ACC112 (cell line): ENCODE measurements at regions not wholly inside any gene's neighbourhood (a gene's known extent, or its start where the extent isn't known, plus 50 kb on each side); places are given as distances from the start of the nearest gene placed in this dataset.

ENCODE experiments used
- H2AFZ ChIP-seq: fragments of 200-600 bp; sonication (generic); one replicate; pipeline ENCODE4 v1.6.0; 2017; ENCODE audit warnings: antibody characterized with exemption, low read length; ENCODE audit not compliant: unreplicated experiment
- H3K27ac ChIP-seq: fragments of 200-600 bp; sonication (generic); 2 replicates; pipeline ENCODE4 v1.5.1; 2014; ENCODE audit warnings: low read depth, mild to moderate bottlenecking, antibody characterized with exemption, low read length, moderate library complexity
- H3K27me3 ChIP-seq: fragments of 200-600 bp; sonication (generic); 2 replicates; pipeline ENCODE4 v1.6.1; 2014; ENCODE audit warnings: mild to moderate bottlenecking, antibody characterized with exemption, low read length, moderate library complexity, mixed read lengths; ENCODE audit not compliant: insufficient read depth
- H3K36me3 ChIP-seq: fragments of 200-600 bp; sonication (generic); 2 replicates; pipeline ENCODE4 v1.6.1; 2016; ENCODE audit warnings: mild to moderate bottlenecking, antibody characterized with exemption, low read length, moderate library complexity, mixed read lengths; ENCODE audit not compliant: insufficient read depth
- H3K4me1 ChIP-seq: fragments of 200-600 bp; sonication (generic); one replicate; pipeline ENCODE4 v1.6.1; 2016; ENCODE audit warnings: low read length, mixed read lengths; ENCODE audit not compliant: insufficient read depth, unreplicated experiment, control insufficient read depth
- H3K4me3 ChIP-seq: fragments of 200-600 bp; sonication (generic); 2 replicates; pipeline ENCODE4 v1.5.1; 2014; ENCODE audit warnings: mild to moderate bottlenecking, low read depth, low read length
- H3K79me2 ChIP-seq: fragments of 200-600 bp; sonication (generic); one replicate; pipeline ENCODE4 v1.6.0; 2016; ENCODE audit warnings: low read length; ENCODE audit not compliant: control insufficient read depth, unreplicated experiment, insufficient read depth

GRCh38 chr4:14308229-14308651 lies 680.7 kb upstream of the BOD1L1 start:
- Histone ChIP-seq H2AFZ (no peak overlapping the region), H3K27me3 (no peaks in the 10 kb centered on the region), H3K4me1 (no peaks in the 10 kb centered on the region), H3K79me2 (no peaks in the 10 kb centered on the region), H3K4me3 (no peak overlapping the region), H3K36me3 (no peaks in the 10 kb centered on the region), H3K27ac (no peak overlapping the region)

- no peak overlapping the region for H3K27ac ChIP-seq
- H3K27me3 ChIP-seq = no peaks in the 10 kb centered on the region
- H3K4me3 ChIP-seq = no peak overlapping the region
- H3K79me2 ChIP-seq = no peaks in the 10 kb centered on the region
- H2AFZ ChIP-seq = no peak overlapping the region
- H3K36me3 ChIP-seq = no peaks in the 10 kb centered on the region
- no peaks in the 10 kb centered on the region for H3K4me1 ChIP-seq
These were observed 681.9 kb upstream of the BOD1L1 start for GRCh38 chr4:14309431-14309830.

- Histone ChIP-seq H3K27me3 (no peaks in the 10 kb centered on the region), H3K27ac (no peak overlapping the region), H2AFZ (no peak overlapping the region), H3K4me1 (no peaks in the 10 kb centered on the region), H3K4me3 (no peak overlapping the region), H3K36me3 (no peaks in the 10 kb centered on the region), H3K79me2 (no peaks in the 10 kb centered on the region)
These were observed 686.2 kb upstream of the BOD1L1 start for GRCh38 chr4:14313757-14314156.

- H3K4me3 ChIP-seq = no peak overlapping the region
- H3K27ac ChIP-seq = no peak overlapping the region
- H3K79me2 ChIP-seq = no peaks in the 10 kb centered on the region
- H3K27me3 ChIP-seq = no peaks in the 10 kb centered on the region
- H3K36me3 ChIP-seq = no peaks in the 10 kb centered on the region
- no peak overlapping the region for H2AFZ ChIP-seq
- no peaks in the 10 kb centered on the region for H3K4me1 ChIP-seq
These were observed 687.2 kb upstream of the CPEB2 start for GRCh38 chr4:14315129-14315528.

- H3K79me2 ChIP-seq = no peaks in the 10 kb centered on the region
- H3K36me3 ChIP-seq = no peaks in the 10 kb centered on the region
- no peak overlapping the region for H3K4me3 ChIP-seq
- no peaks in the 10 kb centered on the region for H3K27me3 ChIP-seq
- no peaks in the 10 kb centered on the region for H3K4me1 ChIP-seq
- no peak overlapping the region for H2AFZ ChIP-seq
- H3K27ac ChIP-seq = no peak overlapping the region
These were observed 684.9 kb upstream of the CPEB2 start for GRCh38 chr4:14317351-14317750.

- H2AFZ ChIP-seq = no peak overlapping the region
These were observed 683.6 kb upstream of the CPEB2 start for GRCh38 chr4:14318671-14319070.

GRCh38 chr4:14321723-14322122 lies 680.6 kb upstream of the CPEB2 start:
- H3K79me2 ChIP-seq = no peaks in the 10 kb centered on the region
- H2AFZ ChIP-seq = no peak overlapping the region
- no peak overlapping the region for H3K4me3 ChIP-seq
- no peaks in the 10 kb centered on the region for H3K36me3 ChIP-seq
- no peaks in the 10 kb centered on the region for H3K27me3 ChIP-seq
- H3K4me1 ChIP-seq = no peaks in the 10 kb centered on the region
- H3K27ac ChIP-seq = no peak overlapping the region

More at GRCh38 chr4:14318671-14319070, 683.6 kb upstream of the CPEB2 start:
- no peak overlapping the region for H3K27ac ChIP-seq
- no peaks in the 10 kb centered on the region for H3K4me1 ChIP-seq
- no peaks in the 10 kb centered on the region for H3K27me3 ChIP-seq
- H3K79me2 ChIP-seq = no peaks in the 10 kb centered on the region
- H3K4me3 ChIP-seq = no peak overlapping the region
- no peaks in the 10 kb centered on the region for H3K36me3 ChIP-seq

GRCh38 chr4:14323191-14323590 lies 679.1 kb upstream of the CPEB2 start:
- H3K4me1 ChIP-seq = no peaks in the 10 kb centered on the region
- no peaks in the 10 kb centered on the region for H3K79me2 ChIP-seq
- H2AFZ ChIP-seq = no peak overlapping the region
- H3K4me3 ChIP-seq = no peak overlapping the region
- H3K36me3 ChIP-seq = no peaks in the 10 kb centered on the region
- H3K27me3 ChIP-seq = no peaks in the 10 kb centered on the region
- no peak overlapping the region for H3K27ac ChIP-seq

- Histone ChIP-seq H2AFZ (no peak overlapping the region), H3K4me3 (no peak overlapping the region), H3K27me3 (no peaks in the 10 kb centered on the region), H3K27ac (no peak overlapping the region), H3K36me3 (no peaks in the 10 kb centered on the region), H3K79me2 (no peaks in the 10 kb centered on the region), H3K4me1 (no peaks in the 10 kb centered on the region)
These were observed 673.1 kb upstream of the CPEB2 start for GRCh38 chr4:14329228-14329627.

- Histone ChIP-seq H3K4me1 (peaks cover 16% of the 10 kb centered on the region), H3K27ac (no peak overlapping the region), H3K36me3 (no peaks in the 10 kb centered on the region), H3K27me3 (no peaks in the 10 kb centered on the region), H2AFZ (peak overlapping the region; percentile 18), H3K79me2 (no peaks in the 10 kb centered on the region), H3K4me3 (no peak overlapping the region)
These were observed 668.7 kb upstream of the CPEB2 start for GRCh38 chr4:14333616-14334015.

GRCh38 chr4:14334166-14334565 lies 668.1 kb upstream of the CPEB2 start:
- no peaks in the 10 kb centered on the region for H3K79me2 ChIP-seq
- peaks cover 16% of the 10 kb centered on the region for H3K4me1 ChIP-seq
- H3K36me3 ChIP-seq = no peaks in the 10 kb centered on the region
- no peaks in the 10 kb centered on the region for H3K27me3 ChIP-seq
- H2AFZ ChIP-seq = no peak overlapping the region
- no peak overlapping the region for H3K27ac ChIP-seq
- H3K4me3 ChIP-seq = no peak overlapping the region
